Smooth muscle cell (in vitro differentiated cells): ENCODE measurements at regions not wholly inside any gene's neighbourhood (a gene's known extent, or its start where the extent isn't known, plus 50 kb on each side); places are given as distances from the start of the nearest gene placed in this dataset.

Experiments used
- DNase-seq: peaks from one replicate; lab custom pipeline; 2025; ENCODE audit not compliant: unreplicated experiment; lab: John Stamatoyannopoulos, UW
- H2AFZ ChIP-seq: fragments of 200-600 bp; sonication (generic); 2 replicates; pipeline ENCODE4 v1.6.0; 2016; ENCODE audit warnings: antibody characterized with exemption, low read depth, mild to moderate bottlenecking
- H3F3A ChIP-seq: fragments of 200-600 bp; sonication (generic); 2 replicates; pipeline ENCODE4 v1.6.0; 2017; ENCODE audit warnings: antibody characterized with exemption, low read depth
- H3K27ac ChIP-seq: fragments of 200-600 bp; sonication (generic); 2 replicates; pipeline ENCODE4 v1.5.1; 2016; ENCODE audit warnings: low read depth, mild to moderate bottlenecking
- H3K27me3 ChIP-seq: fragments of 200-600 bp; sonication (generic); 2 replicates; pipeline ENCODE4 v1.6.1; 2016; ENCODE audit warnings: low read depth, mild to moderate bottlenecking
- H3K36me3 ChIP-seq: fragments of 200-600 bp; sonication (generic); 2 replicates; pipeline ENCODE4 v1.5.1; 2016; ENCODE audit warnings: low read depth
- H3K4me1 ChIP-seq: fragments of 200-600 bp; sonication (generic); 2 replicates; pipeline ENCODE4 v1.5.1; 2016; ENCODE audit warnings: low read depth
- H3K4me2 ChIP-seq: fragments of 200-600 bp; sonication (generic); 2 replicates; pipeline ENCODE4 v1.6.0; 2016; ENCODE audit warnings: mild to moderate bottlenecking
- H3K4me3 ChIP-seq: fragments of 200-600 bp; sonication (generic); 2 replicates; pipeline ENCODE4 v1.5.1; 2016; ENCODE audit warnings: mild to moderate bottlenecking
- H3K79me2 ChIP-seq: fragments of 200-600 bp; sonication (generic); 2 replicates; pipeline ENCODE4 v1.6.0; 2016; ENCODE audit warnings: low read depth, mild to moderate bottlenecking
- H3K9ac ChIP-seq: fragments of 200-600 bp; sonication (generic); 2 replicates; pipeline ENCODE4 v1.6.0; 2016; ENCODE audit warnings: low read depth
- H3K9me3 ChIP-seq: fragments of 200-600 bp; sonication (generic); replicated peaks from 2 replicates; pipeline ENCODE4 v1.5.1; 2016; ENCODE audit warnings: low read depth
- H4K20me1 ChIP-seq: fragments of 200-600 bp; sonication (generic); 2 replicates; pipeline ENCODE4 v1.6.0; 2016; ENCODE audit warnings: low read depth
- WGBS: methylation state at CpG from one replicate; pipeline ENCODE4 v1.1.7; 2016; ENCODE audit warnings: low lambda C conversion rate; 5-methylcytosine and 5-hydroxymethylcytosine counted together
- TF ChIP-seq, protein P1 (sequence below): fragments of 200-600 bp; sonication (generic); IDR thresholded peaks from 2 replicates; pipeline ENCODE4 v1.5.1; 2017; ENCODE audit warnings: borderline replicate concordance, mild to moderate bottlenecking, antibody characterized with exemption; ENCODE audit not compliant: insufficient read depth, poor library complexity, severe bottlenecking

DNA sequence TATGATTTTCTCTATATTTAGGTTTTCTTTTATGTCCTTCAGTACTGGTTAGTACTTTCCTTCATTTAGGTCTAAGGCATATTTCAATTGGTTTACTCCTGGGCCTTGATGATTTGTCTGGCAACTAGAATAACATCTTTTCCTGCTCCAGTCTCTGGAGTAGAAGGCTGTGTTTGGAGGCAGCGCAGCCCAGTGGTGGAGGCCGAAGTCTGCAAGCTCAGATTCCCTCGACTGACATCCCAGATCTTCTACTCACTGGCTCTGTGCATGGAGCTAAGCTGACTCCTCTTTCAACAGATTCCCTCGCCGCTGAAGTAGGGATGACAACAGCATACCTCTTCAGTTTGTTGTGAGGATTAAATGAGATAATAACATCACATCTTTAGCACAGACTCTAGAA lies 141.0 kb downstream of the RAP2A start:
- DNase-seq, result no peak
- Histone ChIP-seq H3K27ac (no peak overlapping the region), H3K9me3 (no peaks in the 10 kb centered on the region), H3K27me3 (no peaks in the 10 kb centered on the region), H3K4me1 (peaks cover 17% of the 10 kb centered on the region), H3K79me2 (no peaks in the 10 kb centered on the region), H4K20me1 (no peaks in the 10 kb centered on the region), H2AFZ (no peak overlapping the region), H3K9ac (no peak overlapping the region), H3K4me3 (no peak overlapping the region), H3F3A (no peaks in the 10 kb centered on the region), H3K4me2 (no peak overlapping the region), H3K36me3 (no peaks in the 10 kb centered on the region)
- WGBS, result 33% methylated on average over 5 of the region's 5 CpGs
- TF ChIP-seq, protein P1, sequence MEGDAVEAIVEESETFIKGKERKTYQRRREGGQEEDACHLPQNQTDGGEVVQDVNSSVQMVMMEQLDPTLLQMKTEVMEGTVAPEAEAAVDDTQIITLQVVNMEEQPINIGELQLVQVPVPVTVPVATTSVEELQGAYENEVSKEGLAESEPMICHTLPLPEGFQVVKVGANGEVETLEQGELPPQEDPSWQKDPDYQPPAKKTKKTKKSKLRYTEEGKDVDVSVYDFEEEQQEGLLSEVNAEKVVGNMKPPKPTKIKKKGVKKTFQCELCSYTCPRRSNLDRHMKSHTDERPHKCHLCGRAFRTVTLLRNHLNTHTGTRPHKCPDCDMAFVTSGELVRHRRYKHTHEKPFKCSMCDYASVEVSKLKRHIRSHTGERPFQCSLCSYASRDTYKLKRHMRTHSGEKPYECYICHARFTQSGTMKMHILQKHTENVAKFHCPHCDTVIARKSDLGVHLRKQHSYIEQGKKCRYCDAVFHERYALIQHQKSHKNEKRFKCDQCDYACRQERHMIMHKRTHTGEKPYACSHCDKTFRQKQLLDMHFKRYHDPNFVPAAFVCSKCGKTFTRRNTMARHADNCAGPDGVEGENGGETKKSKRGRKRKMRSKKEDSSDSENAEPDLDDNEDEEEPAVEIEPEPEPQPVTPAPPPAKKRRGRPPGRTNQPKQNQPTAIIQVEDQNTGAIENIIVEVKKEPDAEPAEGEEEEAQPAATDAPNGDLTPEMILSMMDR, result peak; percentile 14

DNA sequence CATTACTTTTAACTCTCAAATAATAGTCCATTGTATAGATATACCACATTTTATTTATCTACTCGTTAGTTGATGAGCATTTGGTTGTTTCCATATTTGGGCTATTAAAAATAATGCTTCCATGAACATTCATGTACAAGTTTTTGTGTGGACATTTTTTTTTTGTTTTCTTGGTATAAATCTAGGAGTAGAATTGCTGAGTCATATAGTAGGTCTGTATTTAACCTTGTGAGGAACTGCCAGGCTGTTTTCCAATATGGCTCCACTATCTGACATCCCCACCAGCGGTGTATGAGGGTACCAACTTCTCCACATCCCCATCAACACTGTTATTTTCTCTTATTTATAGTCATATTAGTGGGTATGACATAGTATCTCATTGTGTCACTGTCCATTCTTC lies 143.1 kb downstream of the RAP2A start:
- no peak for DNase-seq
- Histone ChIP-seq H4K20me1 (no peaks in the 10 kb centered on the region), H3F3A (no peaks in the 10 kb centered on the region), H3K4me2 (no peak overlapping the region), H3K36me3 (no peaks in the 10 kb centered on the region), H3K79me2 (no peaks in the 10 kb centered on the region), H3K27ac (no peak overlapping the region), H2AFZ (no peak overlapping the region), H3K9me3 (no peaks in the 10 kb centered on the region), H3K4me3 (no peak overlapping the region), H3K9ac (no peak overlapping the region), H3K27me3 (no peaks in the 10 kb centered on the region), H3K4me1 (peaks cover 4% of the 10 kb centered on the region)
- TF ChIP-seq, protein P1, result no peak
- 94% methylated on average over 2 of the region's 2 CpGs for WGBS

DNA sequence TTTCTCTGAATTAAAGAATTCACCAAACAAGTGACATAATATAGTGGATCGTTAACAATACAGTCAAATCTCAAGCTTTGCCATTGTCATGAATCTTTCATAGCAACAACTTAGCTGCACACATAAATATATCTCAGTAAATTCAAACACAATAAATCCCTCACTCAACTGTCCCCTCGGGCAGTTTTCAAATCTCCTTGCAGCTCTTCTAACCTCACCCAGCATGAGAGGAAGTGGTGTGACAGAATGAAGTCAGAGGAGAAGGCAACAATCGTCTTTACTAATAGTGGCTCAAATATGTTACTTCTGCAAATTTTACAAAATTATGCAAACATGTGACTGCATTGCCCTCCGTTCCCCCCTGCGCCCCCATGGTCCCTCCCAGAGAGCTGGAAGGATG lies 148.2 kb downstream of the RAP2A start:
- DNase-seq, result no peak
- Histone ChIP-seq H3K27me3 (no peaks in the 10 kb centered on the region), H3F3A (no peaks in the 10 kb centered on the region), H3K9ac (no peak overlapping the region), H2AFZ (no peak overlapping the region), H4K20me1 (no peaks in the 10 kb centered on the region), H3K4me1 (no peaks in the 10 kb centered on the region), H3K4me3 (no peak overlapping the region), H3K27ac (no peak overlapping the region), H3K36me3 (no peaks in the 10 kb centered on the region), H3K9me3 (no peaks in the 10 kb centered on the region), H3K4me2 (no peak overlapping the region), H3K79me2 (no peaks in the 10 kb centered on the region)
- TF ChIP-seq, protein P1, result no peak
- WGBS, result 72% methylated on average over 5 of the region's 5 CpGs

DNA sequence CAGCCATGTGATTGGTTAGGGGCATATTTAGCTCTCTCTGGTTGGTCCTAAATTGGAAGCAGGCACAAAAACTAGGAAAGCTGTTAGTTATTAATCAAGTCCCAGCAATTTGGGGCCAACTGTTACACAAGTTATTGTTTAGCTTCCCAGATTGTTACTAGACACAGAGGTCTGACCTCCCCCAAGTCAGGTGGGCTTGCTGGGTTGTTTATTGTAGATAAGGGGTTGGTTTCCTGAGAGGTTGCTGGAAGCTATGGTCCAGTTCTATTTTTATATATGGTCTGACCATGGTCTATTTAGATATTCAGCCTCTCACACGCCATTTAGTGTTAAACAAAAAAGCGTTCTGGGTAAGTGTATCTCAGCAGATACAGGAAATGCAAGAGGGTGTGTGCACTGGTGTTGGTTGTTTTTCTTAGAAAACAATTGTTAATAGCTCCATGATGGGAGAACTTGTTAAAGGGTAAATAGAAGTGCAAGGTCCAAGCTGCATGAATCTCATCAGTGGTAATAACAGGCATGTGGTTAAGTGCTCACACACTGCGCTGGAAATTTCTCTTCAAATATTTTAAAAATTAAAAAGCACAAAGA lies 150.0 kb downstream of the RAP2A start:
- Histone ChIP-seq H2AFZ (no peak overlapping the region), H4K20me1 (no peaks in the 10 kb centered on the region), H3F3A (no peaks in the 10 kb centered on the region), H3K9ac (no peak overlapping the region), H3K4me1 (no peaks in the 10 kb centered on the region), H3K9me3 (no peaks in the 10 kb centered on the region), H3K27me3 (no peaks in the 10 kb centered on the region), H3K79me2 (no peaks in the 10 kb centered on the region), H3K27ac (no peak overlapping the region), H3K4me2 (no peak overlapping the region), H3K36me3 (no peaks in the 10 kb centered on the region), H3K4me3 (no peak overlapping the region)
- DNase-seq, result no peak
- TF ChIP-seq, protein P1, result no peak
- 77% methylated on average over 3 of the region's 3 CpGs for WGBS
